ENCODE measurements at regions not wholly inside any gene's neighbourhood (a gene's known extent, or its start where the extent isn't known, plus 50 kb on each side); places are given as distances from the start of the nearest gene placed in this dataset.

- TF ChIP-seq, protein P1, sequence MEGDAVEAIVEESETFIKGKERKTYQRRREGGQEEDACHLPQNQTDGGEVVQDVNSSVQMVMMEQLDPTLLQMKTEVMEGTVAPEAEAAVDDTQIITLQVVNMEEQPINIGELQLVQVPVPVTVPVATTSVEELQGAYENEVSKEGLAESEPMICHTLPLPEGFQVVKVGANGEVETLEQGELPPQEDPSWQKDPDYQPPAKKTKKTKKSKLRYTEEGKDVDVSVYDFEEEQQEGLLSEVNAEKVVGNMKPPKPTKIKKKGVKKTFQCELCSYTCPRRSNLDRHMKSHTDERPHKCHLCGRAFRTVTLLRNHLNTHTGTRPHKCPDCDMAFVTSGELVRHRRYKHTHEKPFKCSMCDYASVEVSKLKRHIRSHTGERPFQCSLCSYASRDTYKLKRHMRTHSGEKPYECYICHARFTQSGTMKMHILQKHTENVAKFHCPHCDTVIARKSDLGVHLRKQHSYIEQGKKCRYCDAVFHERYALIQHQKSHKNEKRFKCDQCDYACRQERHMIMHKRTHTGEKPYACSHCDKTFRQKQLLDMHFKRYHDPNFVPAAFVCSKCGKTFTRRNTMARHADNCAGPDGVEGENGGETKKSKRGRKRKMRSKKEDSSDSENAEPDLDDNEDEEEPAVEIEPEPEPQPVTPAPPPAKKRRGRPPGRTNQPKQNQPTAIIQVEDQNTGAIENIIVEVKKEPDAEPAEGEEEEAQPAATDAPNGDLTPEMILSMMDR (IDR thresholded peaks at IDR 0.05), result no peak
- TF ChIP-seq CHD2 (IDR thresholded peaks at IDR 0.05; ENCODE audit: low read length, partially characterized antibody), result no peak
- TF ChIP-seq FOSB (CRISPR knock-in tag; IDR thresholded peaks at IDR 0.05), result no peak
- TF ChIP-seq EP300 (IDR thresholded peaks at IDR 0.05), result no peak
- no peak for TF ChIP-seq MAX (IDR thresholded peaks at IDR 0.05)
- TF ChIP-seq POLR2A (IDR thresholded peaks at IDR 0.05; ENCODE audit: low read length), result no peak
- no peak for TF ChIP-seq MAZ (IDR thresholded peaks at IDR 0.05; ENCODE audit: borderline replicate concordance, low read depth, low read length)
- TF ChIP-seq POLR2AphosphoS2 (conservative IDR thresholded peaks at IDR 0.05; ENCODE audit: low read length), result no peak
- no peak for TF ChIP-seq MAFK (IDR thresholded peaks at IDR 0.05; ENCODE audit: partially characterized antibody)
- TF ChIP-seq HDAC2 (IDR thresholded peaks at IDR 0.05), result no peak
- no peak for TF ChIP-seq CHD4 (IDR thresholded peaks at IDR 0.05; ENCODE audit: borderline replicate concordance)
These were observed 583.5 kb downstream of the MED13L start for GRCh38 chr12:115693970-115694369.

Measured in A549 (cell line).